ENCODE measurements at regions not wholly inside any gene's neighbourhood (a gene's known extent, or its start where the extent isn't known, plus 50 kb on each side); places are given as distances from the start of the nearest gene placed in this dataset.

- H3K36me3 ChIP-seq (replicated peaks in 1 of 2; ENCODE audit: insufficient read depth in 1 of 2, low read depth in 2 of 2), result no peaks in the 10 kb centered on the region
- H3K4me1 ChIP-seq, result no peaks in the 10 kb centered on the region
- TF ChIP-seq POLR2A (IDR thresholded peaks at IDR 0.05) (no peak), CTCF (IDR thresholded peaks at IDR 0.05) (no peak)
- 65 to 66% methylated on average over 7 of the region's 7 CpGs for WGBS, 2 donors
- no peak for DNase-seq
- H3K4me3 ChIP-seq, result no peak overlapping the region
- no peak overlapping the region for H3K27ac ChIP-seq
- intact Hi-C loops (cut with DNase I), result no loop called here
- no peaks in the 10 kb centered on the region for H3K27me3 ChIP-seq
- H3K9me3 ChIP-seq, result no peaks in the 10 kb centered on the region
- ATAC-seq, result no peak
Observed at GRCh38 chr15:37599156-37599555, 335.3 kb upstream of the TMCO5A start.

- DNase-seq (no peak), ATAC-seq (no peak)
- Histone ChIP-seq H3K36me3 (replicated peaks in 1 of 2; ENCODE audit: insufficient read depth in 1 of 2, low read depth in 2 of 2) (no peaks in the 10 kb centered on the region), H3K9me3 (no peaks in the 10 kb centered on the region), H3K27me3 (no peaks in the 10 kb centered on the region), H3K27ac (no peak overlapping the region), H3K4me1 (no peaks in the 10 kb centered on the region), H3K4me3 (no peak overlapping the region)
- intact Hi-C loops (cut with DNase I), result no loop called here
- TF ChIP-seq CTCF (IDR thresholded peaks at IDR 0.05) (no peak), POLR2A (IDR thresholded peaks at IDR 0.05) (no peak)
- 56 to 70% methylated on average over 1 of the region's 1 CpG for WGBS, 2 donors
Observed at GRCh38 chr15:37616215-37616614, 318.2 kb upstream of the TMCO5A start.

- H3K36me3 ChIP-seq (replicated peaks in 1 of 2; ENCODE audit: insufficient read depth in 1 of 2, low read depth in 2 of 2), result no peaks in the 10 kb centered on the region
- H3K4me1 ChIP-seq, result no peaks in the 10 kb centered on the region
- TF ChIP-seq POLR2A (IDR thresholded peaks at IDR 0.05), result no peak
- no peak for TF ChIP-seq CTCF (IDR thresholded peaks at IDR 0.05)
- H3K4me3 ChIP-seq, result no peak overlapping the region
- H3K27me3 ChIP-seq, result no peaks in the 10 kb centered on the region
- no peak for ATAC-seq
- no peak for DNase-seq
- no peak overlapping the region for H3K27ac ChIP-seq
- peaks cover 0 to 4% (median 2%) of the 10 kb centered on the region in 3 donors for H3K9me3 ChIP-seq
- intact Hi-C loops (cut with DNase I), result no loop called here
Observed at GRCh38 chr15:37618353-37618752, 316.1 kb upstream of the TMCO5A start.

GRCh38 chr15:37619358-37620042 is 314.9 kb upstream of the TMCO5A start:
- 87 to 91% methylated on average over 2 of the region's 2 CpGs for WGBS, 2 donors
- TF ChIP-seq CTCF (IDR thresholded peaks at IDR 0.05) (no peak), POLR2A (IDR thresholded peaks at IDR 0.05) (no peak)
- intact Hi-C loops (cut with DNase I), result no loop called here
- no peak overlapping the region for H3K4me3 ChIP-seq
- no peak for DNase-seq
- ATAC-seq, result no peak
- H3K27ac ChIP-seq, result no peak overlapping the region
- no peaks in the 10 kb centered on the region for H3K36me3 ChIP-seq (replicated peaks in 1 of 2; ENCODE audit: insufficient read depth in 1 of 2, low read depth in 2 of 2)
- H3K9me3 ChIP-seq, result peaks cover 0 to 4% (median 3%) of the 10 kb centered on the region in 3 donors
- H3K4me1 ChIP-seq, result no peaks in the 10 kb centered on the region
- no peaks in the 10 kb centered on the region for H3K27me3 ChIP-seq

- no peak overlapping the region for H3K4me3 ChIP-seq
- no peaks in the 10 kb centered on the region for H3K4me1 ChIP-seq
- no peak overlapping the region for H3K27ac ChIP-seq
- no peaks in the 10 kb centered on the region for H3K27me3 ChIP-seq
- peaks cover 0 to 4% (median 3%) of the 10 kb centered on the region in 3 donors for H3K9me3 ChIP-seq
- no peaks in the 10 kb centered on the region for H3K36me3 ChIP-seq (replicated peaks in 1 of 2; ENCODE audit: insufficient read depth in 1 of 2, low read depth in 2 of 2)
- intact Hi-C loops (cut with DNase I), result no loop called here
- DNase-seq, result no peak
- no peak for ATAC-seq
- TF ChIP-seq CTCF (IDR thresholded peaks at IDR 0.05), result no peak
- TF ChIP-seq POLR2A (IDR thresholded peaks at IDR 0.05), result no peak
Observed at GRCh38 chr15:37625576-37625975, 308.9 kb upstream of the TMCO5A start.
